GM23338 (cell line): ENCODE measurements at regions not wholly inside any gene's neighbourhood (a gene's known extent, or its start where the extent isn't known, plus 50 kb on each side); places are given as distances from the start of the nearest gene placed in this dataset.

ENCODE experiments used
- ATAC-seq: fragments of 200-7000 bp; cut with Tn5 transposase; 3 replicates; pipeline ENCODE4 v1.9.1; 2020
- DNase-seq: peaks from one replicate; pipeline ENCODE4 v3.0.0-alpha.2; 2015; ENCODE audit warnings: low spot score
- H2AFZ ChIP-seq: fragments of 200-600 bp; sonication (generic); 2 replicates; pipeline ENCODE4 v1.8.0; 2016; ENCODE audit warnings: antibody characterized with exemption, mild to moderate bottlenecking, moderate library complexity
- H3F3A ChIP-seq: fragments of 200-600 bp; sonication (generic); replicated peaks from 2 replicates; pipeline ENCODE4 v1.8.0; 2017; ENCODE audit warnings: antibody characterized with exemption, mixed run types, low read depth
- H3K27ac ChIP-seq: fragments of 200-600 bp; sonication (generic); 2 replicates; pipeline ENCODE4 v1.6.1; 2016; ENCODE audit warnings: low read depth
- H3K27me3 ChIP-seq: fragments of 200-600 bp; sonication (generic); 2 replicates; pipeline ENCODE4 v1.8.0; 2016; ENCODE audit warnings: mild to moderate bottlenecking, mixed run types, moderate library complexity; ENCODE audit not compliant: insufficient read depth
- H3K36me3 ChIP-seq: fragments of 200-600 bp; sonication (generic); 2 replicates; pipeline ENCODE4 v1.8.0; 2016; ENCODE audit warnings: mild to moderate bottlenecking; ENCODE audit not compliant: insufficient read depth
- H3K4me1 ChIP-seq: fragments of 200-600 bp; sonication (generic); 2 replicates; pipeline ENCODE4 v1.8.0; 2016; ENCODE audit warnings: mild to moderate bottlenecking, moderate library complexity; ENCODE audit not compliant: insufficient read depth
- H3K4me2 ChIP-seq: fragments of 200-600 bp; sonication (generic); 2 replicates; pipeline ENCODE4 v1.7.1; 2017; ENCODE audit warnings: mixed run types
- H3K4me3 ChIP-seq: fragments of 200-600 bp; sonication (generic); 2 replicates; pipeline ENCODE4 v1.6.1; 2016; ENCODE audit warnings: mixed run types
- H3K79me2 ChIP-seq: fragments of 200-600 bp; sonication (generic); replicated peaks from 2 replicates; pipeline ENCODE4 v1.8.0; 2017; ENCODE audit warnings: mild to moderate bottlenecking; ENCODE audit not compliant: insufficient read depth
- H3K9me2 ChIP-seq: fragments of 200-600 bp; sonication (generic); 2 replicates; pipeline ENCODE4 v1.8.0; 2017; ENCODE audit not compliant: insufficient read depth
- H4K20me1 ChIP-seq: fragments of 200-600 bp; sonication (generic); replicated peaks from 2 replicates; pipeline ENCODE4 v1.8.0; 2017; ENCODE audit warnings: mild to moderate bottlenecking; ENCODE audit not compliant: insufficient read depth
- H3K27ac Mint-ChIP-seq: 2 replicates; pipeline ENCODE4 v1.8.0; 2020; ENCODE audit warnings: inconsistent platforms, mild to moderate bottlenecking, moderate library complexity, mixed read lengths
- H3K27me3 Mint-ChIP-seq: 3 replicates; pipeline ENCODE4 v1.8.0; 2022; ENCODE audit warnings: low read depth, mild to moderate bottlenecking, moderate library complexity, mixed read lengths, inconsistent platforms; ENCODE audit not compliant: insufficient read depth, poor library complexity
- H3K36me3 Mint-ChIP-seq: 3 replicates; pipeline ENCODE4 v1.8.0; 2021; ENCODE audit warnings: low read depth, mild to moderate bottlenecking, inconsistent platforms, moderate library complexity, mixed read lengths
- H3K4me1 Mint-ChIP-seq: 3 replicates; pipeline ENCODE4 v1.8.0; 2020; ENCODE audit warnings: mild to moderate bottlenecking, inconsistent platforms, mixed read lengths
- H3K4me3 Mint-ChIP-seq: 3 replicates; pipeline ENCODE4 v1.8.0; 2021; ENCODE audit warnings: moderate library complexity, mild to moderate bottlenecking, inconsistent platforms, mixed read lengths
- H3K9me3 Mint-ChIP-seq: 3 replicates; pipeline ENCODE4 v1.8.0; 2020; ENCODE audit warnings: moderate library complexity, mild to moderate bottlenecking, inconsistent platforms, mixed read lengths
- EZH2 ChIP-seq: fragments of 200-600 bp; sonication (generic); IDR thresholded peaks from one replicate; pipeline ENCODE4 v1.8.0; 2017; ENCODE audit warnings: antibody characterized with exemption, mild to moderate bottlenecking, low read depth; ENCODE audit not compliant: unreplicated experiment
- JUNB ChIP-seq: IDR thresholded peaks from one replicate; pipeline ENCODE4 v1.6.1; 2016; ENCODE audit warnings: antibody characterized with exemption; ENCODE audit not compliant: unreplicated experiment
- POLR2AphosphoS5 ChIP-seq: IDR thresholded peaks from 2 replicates; pipeline ENCODE4 v1.6.1; 2016; ENCODE audit warnings: antibody characterized with exemption, low read depth
- REST ChIP-seq: IDR thresholded peaks from one replicate; pipeline ENCODE4 v1.6.1; 2018; ENCODE audit warnings: antibody characterized with exemption; ENCODE audit not compliant: unreplicated experiment
- STAT1 ChIP-seq: IDR thresholded peaks from one replicate; pipeline ENCODE4 v1.6.1; 2016; ENCODE audit warnings: antibody characterized with exemption; ENCODE audit not compliant: unreplicated experiment
- ZNF331 ChIP-seq: fragments of 250-450 bp; sonication (Bioruptor Pico); IDR thresholded peaks from 2 replicates; pipeline ENCODE4 v1.5.0; 2020; ENCODE audit warnings: low read depth, mild to moderate bottlenecking, moderate library complexity
- ZNF462 ChIP-seq: fragments of 250-450 bp; sonication (Bioruptor Pico); IDR thresholded peaks from 2 replicates; pipeline ENCODE4 v1.5.0; 2020; ENCODE audit warnings: mild to moderate bottlenecking, moderate library complexity

- TF ChIP-seq ZNF462 (CRISPR knock-in tag) (no peak), REST (no peak), JUNB (no peak)
These were observed 127.4 kb upstream of the RBM19 start (continued) for GRCh38 chr12:114093520-114093919.

GRCh38 chr12:114092981-114093380 is 126.9 kb upstream of the RBM19 start:
- Mint-ChIP-seq H3K27me3 (peaks cover 2% of the 10 kb centered on the region), H3K4me3 (no peak overlapping the region), H3K4me1 (no peaks in the 10 kb centered on the region; the same call in 2 of the 3 replicates), H3K27ac (no peak overlapping the region), H3K9me3 (peaks cover 37% of the 10 kb centered on the region), H3K36me3 (peaks cover 5% of the 10 kb centered on the region; the same call in 2 of the 3 replicates)
- DNase-seq (no peak), ATAC-seq (no peak)
- Histone ChIP-seq H3K4me3 (no peak overlapping the region), H3K9me2 (no peaks in the 10 kb centered on the region; the same call in 1 of the 2 replicates), H3K27me3 (no peaks in the 10 kb centered on the region), H2AFZ (no peak overlapping the region), H4K20me1 (no peaks in the 10 kb centered on the region), H3K27ac (no peak overlapping the region), H3K79me2 (no peaks in the 10 kb centered on the region), H3K36me3 (no peaks in the 10 kb centered on the region), H3F3A (no peaks in the 10 kb centered on the region), H3K4me2 (no peak overlapping the region), H3K4me1 (no peaks in the 10 kb centered on the region)
- no peak for TF ChIP-seq STAT1
- TF ChIP-seq ZNF331 = no peak
- TF ChIP-seq EZH2 = no peak
- no peak for TF ChIP-seq POLR2AphosphoS5
